B cell (primary cell): ENCODE measurements at regions not wholly inside any gene's neighbourhood (a gene's known extent, or its start where the extent isn't known, plus 50 kb on each side); places are given as distances from the start of the nearest gene placed in this dataset.

Experiments used
- EZH2 ChIP-seq: IDR thresholded peaks from 2 replicates; pipeline ENCODE4 v1.6.1; 2012; ENCODE audit warnings: borderline replicate concordance, low read depth, mild to moderate bottlenecking, moderate library complexity, low read length; ENCODE audit not compliant: insufficient read depth, poor library complexity, severe bottlenecking
- TF ChIP-seq, protein P1 (sequence below): fragments of 200-600 bp; IDR thresholded peaks from one replicate; pipeline ENCODE4 v1.8.0; 2022; ENCODE audit warnings: antibody characterized with exemption, mild to moderate bottlenecking

DNA sequence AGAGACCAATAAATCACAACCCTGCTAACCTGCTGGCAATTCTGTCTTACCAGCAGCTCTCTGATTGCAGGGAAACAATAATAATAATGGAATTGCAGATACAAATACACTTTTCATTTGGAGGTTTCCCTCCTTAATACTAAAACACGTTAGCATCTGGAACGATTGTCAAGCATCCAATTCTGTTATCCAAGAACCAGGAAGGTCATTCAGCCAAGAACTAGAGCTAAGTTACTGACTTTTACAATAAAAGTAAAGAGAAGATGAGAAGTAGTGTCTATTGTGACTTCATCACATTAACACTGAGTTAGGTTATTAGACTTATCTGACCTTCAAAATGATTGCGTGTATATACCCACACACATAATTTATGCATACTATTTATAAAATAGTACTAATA lies 335.6 kb downstream of the BRINP1 start:
- TF ChIP-seq, protein P1, sequence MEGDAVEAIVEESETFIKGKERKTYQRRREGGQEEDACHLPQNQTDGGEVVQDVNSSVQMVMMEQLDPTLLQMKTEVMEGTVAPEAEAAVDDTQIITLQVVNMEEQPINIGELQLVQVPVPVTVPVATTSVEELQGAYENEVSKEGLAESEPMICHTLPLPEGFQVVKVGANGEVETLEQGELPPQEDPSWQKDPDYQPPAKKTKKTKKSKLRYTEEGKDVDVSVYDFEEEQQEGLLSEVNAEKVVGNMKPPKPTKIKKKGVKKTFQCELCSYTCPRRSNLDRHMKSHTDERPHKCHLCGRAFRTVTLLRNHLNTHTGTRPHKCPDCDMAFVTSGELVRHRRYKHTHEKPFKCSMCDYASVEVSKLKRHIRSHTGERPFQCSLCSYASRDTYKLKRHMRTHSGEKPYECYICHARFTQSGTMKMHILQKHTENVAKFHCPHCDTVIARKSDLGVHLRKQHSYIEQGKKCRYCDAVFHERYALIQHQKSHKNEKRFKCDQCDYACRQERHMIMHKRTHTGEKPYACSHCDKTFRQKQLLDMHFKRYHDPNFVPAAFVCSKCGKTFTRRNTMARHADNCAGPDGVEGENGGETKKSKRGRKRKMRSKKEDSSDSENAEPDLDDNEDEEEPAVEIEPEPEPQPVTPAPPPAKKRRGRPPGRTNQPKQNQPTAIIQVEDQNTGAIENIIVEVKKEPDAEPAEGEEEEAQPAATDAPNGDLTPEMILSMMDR = no peak
- TF ChIP-seq EZH2 = no peak
